ENCODE measurements at regions not wholly inside any gene's neighbourhood (a gene's known extent, or its start where the extent isn't known, plus 50 kb on each side); places are given as distances from the start of the nearest gene placed in this dataset.

DNA sequence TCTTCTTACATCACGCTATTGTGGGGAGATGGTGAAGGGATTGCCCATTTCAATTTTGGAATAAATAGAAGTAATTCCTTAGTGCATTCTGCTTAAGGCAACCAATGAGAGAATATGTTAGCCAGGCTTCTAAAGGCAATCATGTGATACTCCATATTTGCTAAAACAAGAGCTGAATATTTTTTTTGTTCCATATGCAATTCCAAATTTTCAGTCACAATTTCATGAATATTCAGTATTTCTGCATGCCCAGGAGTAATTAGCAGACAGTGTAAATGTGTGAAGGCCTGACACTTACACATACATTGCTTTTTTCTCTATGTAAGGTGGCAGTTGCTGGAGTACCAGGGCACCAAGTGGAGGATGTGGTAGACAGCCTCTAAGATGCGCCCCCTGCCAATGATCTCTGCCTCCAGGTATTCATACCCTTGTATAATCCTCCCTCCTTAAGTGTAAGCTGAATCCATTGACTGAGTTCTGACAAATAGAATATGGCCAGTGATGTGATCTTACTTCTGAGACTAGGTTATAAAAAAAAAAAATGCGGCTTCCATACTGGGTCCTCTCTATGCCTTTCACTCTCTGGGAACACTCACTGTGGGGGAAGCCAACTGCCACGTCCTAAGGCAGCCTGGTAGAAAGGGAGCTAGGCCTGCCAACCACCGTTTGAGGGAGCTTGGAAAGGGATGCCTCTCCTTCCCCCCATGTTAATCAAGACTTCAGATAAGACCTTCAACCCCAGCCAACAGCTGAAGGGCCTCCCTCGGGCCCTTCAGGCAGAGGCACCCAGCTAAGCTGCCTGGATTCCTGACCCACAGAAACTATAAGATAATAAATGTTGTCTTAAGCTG is 62.7 kb upstream of the PTGR2 start:
- H2AFZ ChIP-seq, result peak overlapping the region; percentile 73
- H3K4me1 ChIP-seq, result peaks cover 58% of the 10 kb centered on the region
- H3K9ac ChIP-seq, result peak overlapping the region; percentile 89
- peak overlapping the region; percentile 100 for H3K27ac ChIP-seq
- H3K27me3 ChIP-seq (ENCODE audit: control insufficient read depth, insufficient read depth, low read length), result no peaks in the 10 kb centered on the region
- no peaks in the 10 kb centered on the region for H3K9me3 ChIP-seq (ENCODE audit: control insufficient read depth, low read length)
- no peak overlapping the region for H3K4me3 ChIP-seq (ENCODE audit: low read depth, low read length)
- H3K36me3 ChIP-seq (ENCODE audit: control insufficient read depth, insufficient read depth, low read length), result no peaks in the 10 kb centered on the region
- H3K79me2 ChIP-seq, result peaks cover 6% of the 10 kb centered on the region
- TF ChIP-seq, protein P1, sequence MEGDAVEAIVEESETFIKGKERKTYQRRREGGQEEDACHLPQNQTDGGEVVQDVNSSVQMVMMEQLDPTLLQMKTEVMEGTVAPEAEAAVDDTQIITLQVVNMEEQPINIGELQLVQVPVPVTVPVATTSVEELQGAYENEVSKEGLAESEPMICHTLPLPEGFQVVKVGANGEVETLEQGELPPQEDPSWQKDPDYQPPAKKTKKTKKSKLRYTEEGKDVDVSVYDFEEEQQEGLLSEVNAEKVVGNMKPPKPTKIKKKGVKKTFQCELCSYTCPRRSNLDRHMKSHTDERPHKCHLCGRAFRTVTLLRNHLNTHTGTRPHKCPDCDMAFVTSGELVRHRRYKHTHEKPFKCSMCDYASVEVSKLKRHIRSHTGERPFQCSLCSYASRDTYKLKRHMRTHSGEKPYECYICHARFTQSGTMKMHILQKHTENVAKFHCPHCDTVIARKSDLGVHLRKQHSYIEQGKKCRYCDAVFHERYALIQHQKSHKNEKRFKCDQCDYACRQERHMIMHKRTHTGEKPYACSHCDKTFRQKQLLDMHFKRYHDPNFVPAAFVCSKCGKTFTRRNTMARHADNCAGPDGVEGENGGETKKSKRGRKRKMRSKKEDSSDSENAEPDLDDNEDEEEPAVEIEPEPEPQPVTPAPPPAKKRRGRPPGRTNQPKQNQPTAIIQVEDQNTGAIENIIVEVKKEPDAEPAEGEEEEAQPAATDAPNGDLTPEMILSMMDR (IDR thresholded peaks at IDR 0.05), result no peak
- peak overlapping the region; percentile 41 for H3K4me2 ChIP-seq (ENCODE audit: low read length)

DNA sequence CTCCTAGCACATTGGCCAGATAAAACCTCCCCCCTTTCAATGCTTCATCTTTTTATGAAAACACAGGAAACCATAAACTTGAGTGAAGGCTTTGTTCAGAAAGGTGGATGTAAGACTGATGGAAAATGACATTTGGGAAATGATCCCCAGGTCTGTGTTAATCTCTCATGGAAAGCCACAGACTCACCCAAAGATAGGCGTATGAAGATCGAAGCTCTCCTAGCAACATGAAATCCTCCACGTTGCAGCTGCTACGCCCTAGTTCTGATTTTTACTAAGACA is 63.4 kb upstream of the PTGR2 start:
- TF ChIP-seq, protein P1 (IDR thresholded peaks at IDR 0.05), result no peak

DNA sequence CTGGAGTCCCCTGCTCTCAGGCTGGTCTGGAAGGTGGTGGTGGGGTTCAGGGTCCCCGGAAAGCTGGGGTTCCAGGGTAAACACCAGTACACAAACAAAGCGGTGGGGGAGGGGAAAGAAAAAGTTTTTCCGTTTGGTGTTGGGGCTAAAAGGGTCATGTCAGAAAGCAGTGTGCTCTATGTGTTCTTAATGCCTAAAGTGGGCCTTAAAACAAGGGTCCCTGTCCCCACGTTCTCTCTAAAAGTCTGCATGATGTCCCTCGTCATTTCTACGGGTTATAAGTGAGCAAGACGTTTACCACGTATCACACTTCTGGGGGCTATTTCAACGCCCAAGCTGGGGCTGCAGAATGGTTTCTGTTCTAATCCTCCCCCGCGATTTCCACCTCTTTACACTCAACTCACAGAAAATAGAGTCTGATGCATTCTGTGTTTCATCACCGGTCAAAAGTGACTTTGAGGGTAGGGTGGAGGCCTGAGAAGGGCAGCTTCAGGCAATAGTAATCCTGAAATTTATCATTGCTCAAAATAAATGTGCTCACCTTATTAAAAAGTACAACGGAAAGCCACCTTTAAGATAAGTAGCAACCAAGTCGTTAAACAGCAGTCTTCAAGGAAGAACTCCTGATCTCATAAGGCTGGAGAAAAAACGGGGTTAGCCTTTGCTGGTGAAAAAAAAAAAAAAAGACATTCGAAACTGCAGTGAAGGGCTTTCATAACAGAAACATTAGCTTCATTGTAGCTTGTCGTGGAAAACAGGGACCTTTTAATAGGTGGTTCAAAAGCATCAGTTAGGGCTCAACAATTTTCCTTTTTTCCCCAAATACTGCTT is 63.9 kb upstream of the PTGR2 start:
- H3K4me3 ChIP-seq (ENCODE audit: low read depth, low read length), result peak overlapping the region; percentile 70
- no peaks in the 10 kb centered on the region for H3K9me3 ChIP-seq (ENCODE audit: control insufficient read depth, low read length)
- H3K27me3 ChIP-seq (ENCODE audit: control insufficient read depth, insufficient read depth, low read length), result no peaks in the 10 kb centered on the region
- peaks cover 65% of the 10 kb centered on the region for H3K4me1 ChIP-seq
- no peaks in the 10 kb centered on the region for H3K36me3 ChIP-seq (ENCODE audit: control insufficient read depth, insufficient read depth, low read length)
- peak overlapping the region; percentile 73 for H2AFZ ChIP-seq
- H3K4me2 ChIP-seq (ENCODE audit: low read length), result peak overlapping the region; percentile 94
- peaks cover 12% of the 10 kb centered on the region for H3K79me2 ChIP-seq
- H3K27ac ChIP-seq, result peak overlapping the region; percentile 100
- TF ChIP-seq, protein P1 (IDR thresholded peaks at IDR 0.05), result no peak
- H3K9ac ChIP-seq, result peak overlapping the region; percentile 89

More for the DNA sequence above, 63.4 kb upstream of the PTGR2 start:
- Histone ChIP-seq H3K79me2 (peaks cover 8% of the 10 kb centered on the region), H3K9me3 (ENCODE audit: control insufficient read depth, low read length) (no peaks in the 10 kb centered on the region), H3K27me3 (ENCODE audit: control insufficient read depth, insufficient read depth, low read length) (no peaks in the 10 kb centered on the region), H3K9ac (peak overlapping the region; percentile 89), H3K27ac (peak overlapping the region; percentile 100), H3K4me3 (ENCODE audit: low read depth, low read length) (peak overlapping the region; percentile 70), H3K4me2 (ENCODE audit: low read length) (peak overlapping the region; percentile 94), H3K4me1 (peaks cover 63% of the 10 kb centered on the region), H3K36me3 (ENCODE audit: control insufficient read depth, insufficient read depth, low read length) (no peaks in the 10 kb centered on the region), H2AFZ (peak overlapping the region; percentile 73)

DNA sequence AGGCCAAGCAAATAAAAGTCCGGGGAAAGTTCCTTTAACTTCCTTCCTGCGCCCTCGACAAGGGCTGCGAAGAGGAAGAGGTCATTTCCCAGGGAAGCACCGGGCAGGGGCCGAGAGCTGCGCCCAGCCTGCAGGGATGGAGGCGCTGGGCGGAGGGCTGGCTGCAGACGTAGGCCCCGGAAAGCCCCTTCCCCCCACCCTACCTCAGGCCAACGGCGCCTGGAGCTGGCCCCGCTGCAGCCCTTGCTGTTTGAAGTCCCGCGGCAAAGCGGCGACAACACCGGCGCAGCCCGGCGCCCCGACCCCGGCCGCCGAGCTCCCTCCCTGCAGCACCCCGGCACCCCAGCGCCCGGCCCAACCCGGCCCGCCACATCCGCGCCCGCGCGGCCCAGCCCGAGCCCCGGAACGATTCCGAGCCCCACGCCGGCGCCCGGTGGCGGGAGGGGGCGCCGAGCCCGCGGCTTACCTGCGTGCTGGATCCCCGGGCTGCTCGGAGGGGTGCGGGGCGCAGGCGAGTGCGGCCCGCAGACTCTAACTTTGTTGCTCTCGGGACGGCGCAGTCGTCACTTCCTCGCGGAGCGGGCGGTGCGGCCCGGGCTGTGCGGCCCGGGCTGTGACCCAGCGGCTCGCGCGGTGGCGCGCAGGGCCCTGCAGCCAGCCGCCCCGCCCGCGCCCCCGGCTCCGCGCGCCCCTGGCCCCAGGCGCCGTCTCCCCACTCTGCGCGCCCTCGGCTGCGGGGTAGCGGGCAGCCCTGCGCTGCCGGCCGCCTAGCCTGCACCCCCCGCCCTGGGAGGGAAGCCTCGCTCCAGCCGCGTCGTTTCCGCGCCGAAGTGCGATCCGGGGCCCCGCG is 64.8 kb upstream of the PTGR2 start:
- Histone ChIP-seq H3K27me3 (ENCODE audit: control insufficient read depth, insufficient read depth, low read length) (no peaks in the 10 kb centered on the region), H3K4me3 (ENCODE audit: low read depth, low read length) (peak overlapping the region; percentile 70), H3K4me1 (peaks cover 63% of the 10 kb centered on the region), H3K4me2 (ENCODE audit: low read length) (peak overlapping the region; percentile 94), H3K27ac (peak overlapping the region; percentile 100), H3K36me3 (ENCODE audit: control insufficient read depth, insufficient read depth, low read length) (no peaks in the 10 kb centered on the region), H3K9ac (peak overlapping the region; percentile 89), H3K9me3 (ENCODE audit: control insufficient read depth, low read length) (no peaks in the 10 kb centered on the region), H3K79me2 (peaks cover 16% of the 10 kb centered on the region), H2AFZ (peak overlapping the region; percentile 73)
- TF ChIP-seq, protein P1 (IDR thresholded peaks at IDR 0.05), result peak; percentile 19
